A673 (cell line): ENCODE measurements at regions not wholly inside any gene's neighbourhood (a gene's known extent, or its start where the extent isn't known, plus 50 kb on each side); places are given as distances from the start of the nearest gene placed in this dataset.

Experiments
- EZH2 ChIP-seq: fragments of 200-600 bp; sonication (generic); IDR thresholded peaks from 2 replicates; pipeline ENCODE4 v1.6.1; 2017; ENCODE audit warnings: borderline replicate concordance, low read depth, mild to moderate bottlenecking, mixed read lengths, antibody characterized with exemption, low read length; ENCODE audit not compliant: poor library complexity, severe bottlenecking
- TF ChIP-seq, protein P1 (sequence below): fragments of 300-800, 200-600 bp; sonication (generic); conservative IDR thresholded peaks from 2 replicates; pipeline ENCODE4 v1.5.1; 2017; ENCODE audit warnings: low read depth, mild to moderate bottlenecking, antibody characterized with exemption, low read length, moderate library complexity, mixed read lengths

DNA sequence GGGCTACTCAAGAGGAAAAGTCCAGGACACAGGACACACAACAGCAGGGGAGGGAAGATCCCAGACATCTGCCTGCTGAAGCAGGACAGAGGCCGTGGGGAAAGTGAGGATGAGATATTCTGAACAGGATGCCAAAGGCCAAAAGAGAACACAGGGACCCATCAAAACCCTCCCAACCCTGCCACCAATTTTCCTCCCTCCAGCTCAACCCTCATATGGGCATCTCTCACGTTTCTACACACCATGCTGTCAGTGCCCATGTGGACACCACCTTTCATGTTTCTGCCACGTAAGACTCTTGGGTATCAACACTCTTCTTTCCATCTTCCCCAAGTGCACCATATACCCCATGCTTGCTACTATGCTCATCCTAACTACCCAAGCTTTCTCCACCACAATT is 97.6 kb downstream of the RNASEH2B start:
- TF ChIP-seq, protein P1, sequence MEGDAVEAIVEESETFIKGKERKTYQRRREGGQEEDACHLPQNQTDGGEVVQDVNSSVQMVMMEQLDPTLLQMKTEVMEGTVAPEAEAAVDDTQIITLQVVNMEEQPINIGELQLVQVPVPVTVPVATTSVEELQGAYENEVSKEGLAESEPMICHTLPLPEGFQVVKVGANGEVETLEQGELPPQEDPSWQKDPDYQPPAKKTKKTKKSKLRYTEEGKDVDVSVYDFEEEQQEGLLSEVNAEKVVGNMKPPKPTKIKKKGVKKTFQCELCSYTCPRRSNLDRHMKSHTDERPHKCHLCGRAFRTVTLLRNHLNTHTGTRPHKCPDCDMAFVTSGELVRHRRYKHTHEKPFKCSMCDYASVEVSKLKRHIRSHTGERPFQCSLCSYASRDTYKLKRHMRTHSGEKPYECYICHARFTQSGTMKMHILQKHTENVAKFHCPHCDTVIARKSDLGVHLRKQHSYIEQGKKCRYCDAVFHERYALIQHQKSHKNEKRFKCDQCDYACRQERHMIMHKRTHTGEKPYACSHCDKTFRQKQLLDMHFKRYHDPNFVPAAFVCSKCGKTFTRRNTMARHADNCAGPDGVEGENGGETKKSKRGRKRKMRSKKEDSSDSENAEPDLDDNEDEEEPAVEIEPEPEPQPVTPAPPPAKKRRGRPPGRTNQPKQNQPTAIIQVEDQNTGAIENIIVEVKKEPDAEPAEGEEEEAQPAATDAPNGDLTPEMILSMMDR = no peak
- TF ChIP-seq EZH2 = no peak
